ENCODE measurements at regions not wholly inside any gene's neighbourhood (a gene's known extent, or its start where the extent isn't known, plus 50 kb on each side); places are given as distances from the start of the nearest gene placed in this dataset.

DNA sequence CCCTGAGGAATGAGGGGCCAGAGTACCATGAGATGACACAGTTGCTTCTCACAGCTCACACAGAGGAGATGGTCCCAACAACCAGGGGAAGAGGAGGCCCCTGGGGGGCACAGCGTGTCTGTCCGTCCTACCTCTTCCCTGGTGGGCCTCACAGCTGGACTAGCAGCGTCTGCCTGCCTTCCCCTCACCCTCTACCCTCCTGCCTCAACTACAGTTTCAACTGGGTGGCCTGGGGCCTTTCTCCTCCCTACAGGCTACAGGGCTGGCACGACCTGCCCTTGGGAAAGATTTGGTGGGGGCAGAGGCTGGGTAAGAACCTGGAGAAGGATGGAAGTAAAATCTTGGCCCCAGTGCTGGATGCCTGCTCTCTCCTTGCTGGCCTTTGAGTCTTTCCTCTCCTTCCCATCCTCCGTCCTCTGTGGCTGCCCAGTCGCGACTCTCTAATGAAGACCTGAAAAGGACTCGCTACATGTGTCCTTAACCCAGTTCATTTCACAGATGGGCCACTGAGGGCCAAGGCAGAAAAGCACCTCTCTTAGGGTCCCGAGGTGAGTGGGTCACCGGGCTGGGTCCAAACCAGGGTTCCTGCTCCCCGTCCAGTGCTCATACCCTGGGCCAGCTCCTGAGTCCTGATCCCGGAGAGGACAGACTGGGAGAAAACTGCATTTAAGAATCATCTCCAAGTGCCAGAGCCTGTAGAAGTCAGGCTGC is 232.5 kb downstream of the BCL11B start:
- Mint-ChIP-seq H3K27ac (no peak overlapping the region), H3K9me3 (peaks cover 0 to 1% of the 10 kb centered on the region in 2 donors), H3K4me1 (ENCODE audit: low read depth) (peaks cover 5% of the 10 kb centered on the region), H3K27me3 (ENCODE audit: low read depth) (no peaks in the 10 kb centered on the region), H3K4me3 (no peak overlapping the region), H3K36me3 (ENCODE audit: insufficient read depth in 2 of 2) (no peaks in the 10 kb centered on the region)
- no peak for DNase-seq
- no peak for ATAC-seq (replicated peaks in 1 of 2)

DNA sequence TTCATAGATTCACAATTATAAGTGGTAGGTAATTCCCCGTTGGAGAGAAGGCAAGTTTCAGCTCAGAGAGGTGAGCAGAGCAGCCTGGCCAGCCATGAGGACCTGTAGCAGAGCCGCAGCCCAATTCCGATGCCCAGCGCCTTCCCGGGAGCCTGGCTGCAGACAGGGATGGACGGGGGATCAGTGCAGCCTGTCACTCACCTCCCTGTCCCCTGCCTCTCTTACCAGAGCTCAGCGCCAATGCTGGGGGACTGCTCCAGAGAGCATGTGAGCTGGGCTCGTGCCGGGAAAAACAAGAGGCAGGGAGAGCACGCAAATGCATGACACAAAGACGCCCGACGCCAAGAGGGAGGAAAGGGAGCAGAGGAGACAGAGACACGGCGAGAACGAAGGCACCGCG is 231.9 kb downstream of the BCL11B start:
- DNase-seq (no peak), ATAC-seq (replicated peaks in 1 of 2) (no peak)
- Mint-ChIP-seq H3K27ac (no peak overlapping the region), H3K4me3 (no peak overlapping the region), H3K36me3 (ENCODE audit: insufficient read depth in 2 of 2) (peaks cover 0 to 2% of the 10 kb centered on the region in 2 donors), H3K9me3 (peaks cover 3 to 4% of the 10 kb centered on the region in 2 donors), H3K27me3 (ENCODE audit: low read depth) (no peaks in the 10 kb centered on the region), H3K4me1 (ENCODE audit: low read depth) (peaks cover 5% of the 10 kb centered on the region)

DNA sequence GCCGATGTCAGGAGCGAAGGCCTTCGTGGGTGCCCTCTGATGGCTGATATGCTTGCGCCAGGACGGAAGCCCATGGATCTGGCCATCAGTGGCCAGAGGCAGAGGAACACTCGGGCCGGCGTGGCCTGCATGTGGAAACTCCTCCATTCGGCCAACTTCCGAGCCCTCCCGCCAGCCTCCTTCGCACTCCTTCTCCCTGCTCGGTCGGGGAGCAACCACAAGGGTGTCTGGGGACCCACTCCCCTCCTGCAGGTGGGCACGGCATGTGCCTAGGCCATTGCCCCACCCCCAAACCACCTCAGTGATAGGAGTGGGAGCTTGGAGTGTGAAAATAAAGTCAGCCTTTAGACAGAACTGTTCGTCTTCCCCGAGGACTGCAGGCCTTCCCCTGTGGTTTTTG is 231.3 kb downstream of the BCL11B start:
- no peaks in the 10 kb centered on the region for H3K27me3 Mint-ChIP-seq (ENCODE audit: low read depth)
- peaks cover 5% of the 10 kb centered on the region for H3K4me1 Mint-ChIP-seq (ENCODE audit: low read depth)
- peaks cover 0 to 2% of the 10 kb centered on the region in 2 donors for H3K36me3 Mint-ChIP-seq (ENCODE audit: insufficient read depth in 2 of 2)
- ATAC-seq (replicated peaks in 1 of 2), result no peak
- H3K4me3 Mint-ChIP-seq, result no peak overlapping the region
- peaks cover 3 to 4% of the 10 kb centered on the region in 2 donors for H3K9me3 Mint-ChIP-seq
- no peak for DNase-seq
- H3K27ac Mint-ChIP-seq, result no peak overlapping the region

DNA sequence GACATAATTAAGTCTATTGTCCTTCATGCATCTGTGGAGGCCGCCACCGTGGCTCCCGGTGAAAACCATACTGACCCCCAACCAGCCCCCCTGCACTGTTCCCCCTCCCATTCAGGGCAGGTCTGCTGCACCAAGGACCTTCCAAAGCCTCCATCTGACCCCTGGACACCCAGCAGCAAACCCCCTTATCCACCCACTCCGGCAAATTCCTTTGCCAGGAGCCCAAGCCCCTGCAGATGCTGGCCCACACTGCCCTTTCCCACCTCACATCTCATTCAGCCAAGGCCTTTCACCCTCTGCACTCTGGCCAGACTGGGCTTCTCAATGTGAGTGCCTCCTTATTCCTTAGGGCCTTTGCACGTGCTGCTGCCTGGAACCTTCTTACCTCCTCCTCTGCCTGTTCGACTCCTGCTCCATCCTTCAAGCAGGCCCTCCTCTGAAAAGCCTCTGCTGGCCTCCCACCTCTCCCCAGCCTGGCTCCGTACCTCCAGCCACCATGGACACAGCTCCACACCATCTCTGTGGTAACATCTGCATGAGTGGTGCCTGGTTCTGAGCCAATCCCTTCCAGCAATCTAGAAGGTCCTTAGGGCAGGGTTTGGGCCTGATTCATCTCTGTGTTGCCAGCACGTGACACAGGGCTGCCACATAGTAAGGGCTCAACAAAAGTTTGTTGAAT is 230.7 kb downstream of the BCL11B start:
- Mint-ChIP-seq H3K4me1 (ENCODE audit: low read depth) (peaks cover 5% of the 10 kb centered on the region), H3K27me3 (ENCODE audit: low read depth) (no peaks in the 10 kb centered on the region), H3K27ac (no peak overlapping the region), H3K4me3 (no peak overlapping the region), H3K9me3 (peaks cover 3 to 4% of the 10 kb centered on the region in 2 donors), H3K36me3 (ENCODE audit: insufficient read depth in 2 of 2) (peaks cover 0 to 2% of the 10 kb centered on the region in 2 donors)
- DNase-seq (no peak), ATAC-seq (replicated peaks in 1 of 2) (no peak)

DNA sequence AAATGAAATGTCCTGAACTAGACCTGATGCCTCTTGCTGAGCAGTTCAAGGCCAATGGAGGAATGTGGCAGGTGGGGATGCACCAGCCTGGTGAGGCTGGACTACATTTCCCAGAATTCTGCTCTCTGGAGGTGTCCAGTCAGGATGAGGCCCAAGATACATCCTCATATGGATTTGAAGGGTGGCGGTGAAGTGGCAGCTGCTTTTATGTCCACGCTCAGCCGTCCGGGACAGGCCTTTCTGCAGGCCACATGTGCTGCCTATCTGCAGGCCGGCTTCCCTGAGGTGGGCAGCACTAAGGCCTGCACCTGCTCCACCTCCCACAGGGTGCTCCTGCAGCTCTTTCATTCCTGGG is 230.2 kb downstream of the BCL11B start:
- Mint-ChIP-seq H3K36me3 (ENCODE audit: insufficient read depth in 2 of 2) (peaks cover 0 to 2% of the 10 kb centered on the region in 2 donors), H3K4me3 (no peak overlapping the region), H3K9me3 (peaks cover 3 to 4% of the 10 kb centered on the region in 2 donors), H3K27ac (no peak overlapping the region), H3K27me3 (ENCODE audit: low read depth) (no peaks in the 10 kb centered on the region), H3K4me1 (ENCODE audit: low read depth) (peaks cover 4% of the 10 kb centered on the region)
- DNase-seq (no peak), ATAC-seq (replicated peaks in 1 of 2) (no peak)

DNA sequence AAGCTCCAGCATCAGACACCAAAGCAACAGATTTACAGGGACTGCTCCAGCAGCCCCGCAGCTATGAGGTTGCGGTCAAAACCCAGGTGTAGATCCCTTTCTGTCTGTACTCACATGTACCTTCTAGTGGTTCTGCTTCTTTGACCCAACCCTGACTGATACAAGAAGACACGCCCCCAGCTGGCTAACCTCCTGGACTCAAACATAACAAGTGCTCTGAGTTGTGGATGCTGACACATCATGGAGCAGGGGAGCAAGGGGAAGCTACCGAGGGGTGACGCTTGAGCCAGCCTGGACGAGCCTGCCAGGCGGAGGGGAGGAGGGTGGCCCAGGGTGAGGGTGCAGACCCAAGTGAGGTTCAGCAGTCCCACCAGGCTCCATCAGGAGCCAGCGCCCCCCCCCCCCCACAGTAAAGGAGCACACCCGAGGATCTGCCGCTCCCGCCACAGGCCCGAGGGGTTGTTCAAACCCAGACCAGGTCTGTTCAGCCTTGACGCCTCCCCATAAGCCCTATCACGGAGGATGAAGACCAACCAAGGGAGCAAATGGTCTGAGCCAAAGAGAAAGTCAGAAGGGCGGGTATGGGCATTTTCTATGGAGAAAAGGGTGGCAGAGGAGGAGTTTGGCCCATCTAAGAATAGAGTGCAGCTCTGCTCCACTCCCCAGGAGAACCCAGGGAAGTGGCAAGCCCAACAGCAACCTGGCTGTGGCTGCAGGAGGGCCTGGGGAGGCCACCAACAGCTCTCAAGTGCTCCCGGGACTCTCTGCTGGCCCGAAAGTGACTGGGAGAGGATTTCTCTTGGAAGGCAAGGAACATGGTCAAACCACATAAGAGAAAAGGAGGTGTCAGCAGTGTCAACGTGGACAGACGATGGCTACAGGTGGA is 229.4 kb downstream of the BCL11B start:
- Mint-ChIP-seq H3K27me3 (ENCODE audit: low read depth) (no peaks in the 10 kb centered on the region), H3K9me3 (peaks cover 1 to 4% of the 10 kb centered on the region in 2 donors), H3K27ac (no peak overlapping the region), H3K4me3 (no peak overlapping the region), H3K4me1 (ENCODE audit: low read depth) (no peaks in the 10 kb centered on the region), H3K36me3 (ENCODE audit: insufficient read depth in 2 of 2) (peaks cover 0 to 2% of the 10 kb centered on the region in 2 donors)
- DNase-seq, result no peak
- ATAC-seq (replicated peaks in 1 of 2), result no peak

DNA sequence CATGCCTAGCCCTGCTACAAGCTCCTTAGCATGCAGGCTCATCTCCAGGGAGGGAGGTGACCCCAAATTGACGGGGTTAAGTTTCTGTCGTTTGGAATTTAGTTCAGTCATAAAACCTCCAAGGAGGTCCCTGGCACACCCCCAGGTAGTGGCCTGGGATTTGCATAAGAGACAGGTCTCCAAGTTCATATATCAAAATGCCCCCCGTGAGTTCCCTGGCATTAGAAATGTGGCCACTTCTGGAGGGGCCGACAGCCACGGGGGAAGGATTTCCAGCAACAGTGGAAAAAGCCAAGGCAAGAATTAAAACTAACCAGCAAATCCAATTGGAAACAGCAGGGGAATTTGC is 228.8 kb downstream of the BCL11B start:
- DNase-seq, result no peak
- Mint-ChIP-seq H3K27ac (no peak overlapping the region), H3K9me3 (peaks cover 1 to 4% of the 10 kb centered on the region in 2 donors), H3K36me3 (ENCODE audit: insufficient read depth in 2 of 2) (peaks cover 0 to 2% of the 10 kb centered on the region in 2 donors), H3K4me1 (ENCODE audit: low read depth) (peaks cover 4% of the 10 kb centered on the region), H3K27me3 (ENCODE audit: low read depth) (no peaks in the 10 kb centered on the region), H3K4me3 (no peak overlapping the region)
- no peak for ATAC-seq (replicated peaks in 1 of 2)

DNA sequence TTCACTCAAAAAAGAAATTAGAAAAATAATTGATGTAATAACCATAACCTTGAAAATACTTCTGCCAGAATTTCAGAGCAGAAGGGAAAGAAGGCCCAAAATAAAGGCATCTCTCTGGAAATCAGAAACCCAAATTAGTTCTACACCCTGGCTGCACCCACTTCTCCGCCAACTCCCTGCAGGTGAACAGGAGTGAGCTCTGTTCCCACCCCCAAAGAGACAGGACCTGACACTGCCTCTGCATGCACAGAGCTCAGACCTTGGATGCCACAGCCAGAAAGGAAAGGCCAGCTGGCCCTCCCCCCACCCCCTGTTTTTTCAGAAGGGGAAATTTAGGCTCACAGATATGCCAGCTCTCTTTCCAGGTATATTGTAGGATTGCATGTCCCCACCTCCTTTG is 228.2 kb downstream of the BCL11B start:
- Mint-ChIP-seq H3K4me1 (ENCODE audit: low read depth) (peaks cover 7% of the 10 kb centered on the region), H3K27ac (no peak overlapping the region), H3K36me3 (ENCODE audit: insufficient read depth in 2 of 2) (peaks cover 0 to 2% of the 10 kb centered on the region in 2 donors), H3K27me3 (ENCODE audit: low read depth) (no peaks in the 10 kb centered on the region), H3K9me3 (peaks cover 1 to 4% of the 10 kb centered on the region in 2 donors), H3K4me3 (no peak overlapping the region)
- no peak for DNase-seq
- ATAC-seq (replicated peaks in 1 of 2), result no peak

DNA sequence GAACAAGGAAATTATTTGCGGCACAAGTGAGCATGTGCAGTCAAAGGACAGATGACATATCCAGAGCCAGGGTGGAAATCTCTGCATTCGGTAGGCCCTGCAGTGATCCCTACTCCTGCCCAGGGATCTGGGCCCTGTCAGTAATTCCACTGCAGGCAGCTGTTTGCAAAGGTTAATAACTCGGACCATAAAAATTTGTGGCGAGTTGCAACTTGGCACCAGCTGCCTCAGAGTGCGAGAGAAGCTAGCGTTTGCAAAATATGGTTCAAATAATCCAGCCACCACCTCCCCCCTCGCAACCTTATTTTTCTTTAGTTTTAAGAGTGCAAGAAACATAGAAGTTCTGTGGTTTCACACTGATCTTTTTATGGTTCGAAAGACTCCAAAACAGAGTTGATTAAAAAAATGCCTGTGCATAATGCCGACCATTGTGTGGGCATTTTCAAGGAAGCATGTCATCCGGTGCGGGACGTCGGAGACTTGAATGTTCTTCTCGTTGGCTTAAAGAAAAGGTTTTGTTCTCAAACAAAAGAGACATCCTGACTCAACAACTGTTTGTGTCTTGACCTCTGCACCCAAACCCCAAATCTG is 224.5 kb downstream of the BCL11B start:
- ATAC-seq (replicated peaks in 1 of 2) (no peak), DNase-seq (no peak)
- no peaks in the 10 kb centered on the region for H3K27me3 Mint-ChIP-seq (ENCODE audit: low read depth)
- H3K4me3 Mint-ChIP-seq, result no peak overlapping the region
- peaks cover 10 to 14% of the 10 kb centered on the region in 2 donors for H3K9me3 Mint-ChIP-seq
- peaks cover 8 to 16% of the 10 kb centered on the region in 2 donors for H3K36me3 Mint-ChIP-seq (ENCODE audit: insufficient read depth in 2 of 2)
- no peak overlapping the region for H3K27ac Mint-ChIP-seq
- H3K4me1 Mint-ChIP-seq (ENCODE audit: low read depth), result peaks cover 24% of the 10 kb centered on the region

DNA sequence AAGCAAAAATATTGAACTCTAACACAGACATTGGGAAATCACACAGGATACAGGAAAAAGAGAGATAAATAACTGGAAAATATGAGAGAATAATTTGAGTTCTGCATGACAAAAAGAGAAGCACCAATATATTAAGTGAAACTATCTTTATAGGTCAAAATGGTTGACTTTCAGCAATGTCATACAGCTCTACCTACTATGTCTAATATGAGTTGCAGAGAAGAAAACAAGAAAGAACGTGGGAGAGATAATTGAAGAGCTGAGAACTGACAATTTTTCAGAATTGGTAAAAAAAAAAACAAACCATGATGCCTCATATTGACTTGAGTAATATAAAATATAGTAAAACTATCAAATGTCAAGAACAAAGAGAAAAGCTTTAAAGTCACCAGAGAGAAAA is 221.7 kb downstream of the BCL11B start:
- Mint-ChIP-seq H3K27ac (peak overlapping the region; percentile 85), H3K27me3 (ENCODE audit: low read depth) (no peaks in the 10 kb centered on the region), H3K4me3 (peak overlapping the region in 1 of 2 donors; percentile 6), H3K4me1 (ENCODE audit: low read depth) (peaks cover 25% of the 10 kb centered on the region), H3K9me3 (peaks cover 12 to 16% of the 10 kb centered on the region in 2 donors), H3K36me3 (ENCODE audit: insufficient read depth in 2 of 2) (peaks cover 10 to 20% of the 10 kb centered on the region in 2 donors)
- DNase-seq (no peak), ATAC-seq (replicated peaks in 1 of 2) (peak in 1 of 2 donors; percentile 50)

DNA sequence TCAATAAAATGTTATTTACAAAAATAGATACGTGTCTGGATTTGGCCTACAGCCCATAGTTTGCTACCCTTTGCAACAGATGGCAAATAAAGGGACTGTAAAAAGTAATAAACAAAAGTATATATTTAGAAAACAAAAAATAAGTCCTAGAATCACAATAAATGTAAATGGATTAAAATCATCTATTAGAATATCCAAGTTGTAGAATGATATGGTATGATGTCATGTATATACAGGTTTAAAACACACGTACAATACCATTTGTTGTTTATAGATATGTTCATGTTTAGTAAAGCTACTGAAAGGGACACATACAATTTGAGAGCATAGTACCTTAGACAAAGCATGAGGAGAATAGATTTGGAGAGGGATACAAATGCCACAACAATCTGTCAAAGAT is 219.5 kb downstream of the BCL11B start:
- no peak overlapping the region for H3K4me3 Mint-ChIP-seq
- H3K9me3 Mint-ChIP-seq, result peaks cover 16 to 21% of the 10 kb centered on the region in 2 donors
- ATAC-seq (replicated peaks in 1 of 2), result no peak
- H3K4me1 Mint-ChIP-seq (ENCODE audit: low read depth), result peaks cover 36% of the 10 kb centered on the region
- no peak overlapping the region for H3K27ac Mint-ChIP-seq
- no peaks in the 10 kb centered on the region for H3K27me3 Mint-ChIP-seq (ENCODE audit: low read depth)
- DNase-seq, result no peak
- peaks cover 13 to 23% of the 10 kb centered on the region in 2 donors for H3K36me3 Mint-ChIP-seq (ENCODE audit: insufficient read depth in 2 of 2)

DNA sequence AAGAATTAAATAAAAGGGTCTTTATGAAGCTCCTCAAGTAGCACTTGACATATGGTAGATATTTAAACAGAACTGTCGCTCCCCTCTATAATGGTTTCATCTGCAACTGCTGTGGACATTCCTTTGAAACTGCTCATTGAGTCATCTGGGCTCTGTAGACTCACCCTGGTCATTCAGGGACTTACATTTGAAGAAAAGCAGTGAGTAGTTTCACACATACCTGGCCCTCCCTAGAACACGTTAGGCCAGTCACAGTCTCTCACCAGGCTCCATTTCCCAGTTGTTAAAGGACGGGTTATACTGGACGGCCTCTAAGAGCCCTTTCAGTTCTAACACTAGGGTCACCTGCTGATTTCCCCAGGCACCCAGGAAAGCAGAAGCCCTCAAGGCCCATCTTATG is 217.0 kb downstream of the BCL11B start:
- Mint-ChIP-seq H3K4me1 (ENCODE audit: low read depth) (peaks cover 21% of the 10 kb centered on the region), H3K36me3 (ENCODE audit: insufficient read depth in 2 of 2) (peaks cover 13 to 23% of the 10 kb centered on the region in 2 donors), H3K9me3 (peaks cover 16 to 21% of the 10 kb centered on the region in 2 donors), H3K27me3 (ENCODE audit: low read depth) (no peaks in the 10 kb centered on the region), H3K4me3 (no peak overlapping the region), H3K27ac (no peak overlapping the region)
- ATAC-seq (replicated peaks in 1 of 2), result no peak
- no peak for DNase-seq

DNA sequence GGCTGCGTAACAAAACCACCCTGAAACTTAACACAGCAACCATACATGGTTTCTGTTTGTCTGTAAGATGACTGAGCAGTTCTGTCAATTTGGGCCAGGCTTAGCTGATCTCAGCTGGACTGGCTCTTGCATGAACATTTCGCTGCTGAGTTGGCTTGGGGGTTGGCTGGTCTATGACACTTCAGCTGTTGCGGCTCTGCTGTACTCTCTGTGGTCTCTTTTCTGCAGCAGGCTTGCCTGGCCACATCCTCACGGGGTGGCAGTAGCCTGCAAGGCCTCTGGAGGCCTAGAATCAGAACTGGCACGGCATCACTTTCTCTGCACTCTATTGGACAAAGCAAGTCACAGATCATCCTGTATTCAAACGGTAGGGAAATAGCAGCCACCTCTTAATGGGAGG is 216.2 kb downstream of the BCL11B start:
- Mint-ChIP-seq H3K36me3 (ENCODE audit: insufficient read depth in 2 of 2) (peaks cover 13 to 21% of the 10 kb centered on the region in 2 donors), H3K27me3 (ENCODE audit: low read depth) (no peaks in the 10 kb centered on the region), H3K4me3 (peak overlapping the region in 1 of 2 donors; percentile 20), H3K27ac (no peak overlapping the region), H3K9me3 (peaks cover 16 to 17% of the 10 kb centered on the region in 2 donors), H3K4me1 (ENCODE audit: low read depth) (peaks cover 13% of the 10 kb centered on the region)
- ATAC-seq (replicated peaks in 1 of 2) (peak; percentile 96 to 97), DNase-seq (peak; percentile 69 to 73)
